ENCODE measurements at regions not wholly inside any gene's neighbourhood (a gene's known extent, or its start where the extent isn't known, plus 50 kb on each side); places are given as distances from the start of the nearest gene placed in this dataset.
"Not testable (repeated sequence)": the region's sequence is repeated elsewhere in the genome, so short reads cannot be mapped to it uniquely, and the experiment has no call there.

DNA sequence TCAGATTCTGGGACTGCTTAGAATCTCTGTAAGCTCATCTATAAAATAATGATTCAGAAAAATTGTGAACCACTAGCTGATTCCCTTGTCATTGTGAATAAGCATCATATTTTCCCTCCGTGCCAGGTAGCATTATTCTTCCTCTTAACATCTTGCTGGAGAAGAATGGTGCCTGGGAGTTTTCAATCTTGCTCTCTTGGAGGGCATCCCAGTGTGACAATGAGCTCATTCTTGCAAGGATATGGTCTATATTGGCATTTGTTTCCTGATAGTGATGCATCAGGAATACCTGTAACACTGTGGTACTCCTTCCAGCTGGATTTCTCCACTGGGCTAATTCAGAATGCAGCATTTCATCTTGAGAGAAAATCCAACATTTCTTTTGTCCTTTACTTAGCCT, 126.4 kb upstream of the ITGB1 start:
- ChIA-PET POLR2A (ENCODE audit: low non-redundant PET) (interaction anchor here (0.7 kb wide), 1 partner anchor 95 kb away, joined by 3 read pairs; no protein-coding TSS in a partner anchor), CTCF (no interaction called here)
- TF ChIP-seq, protein P1, sequence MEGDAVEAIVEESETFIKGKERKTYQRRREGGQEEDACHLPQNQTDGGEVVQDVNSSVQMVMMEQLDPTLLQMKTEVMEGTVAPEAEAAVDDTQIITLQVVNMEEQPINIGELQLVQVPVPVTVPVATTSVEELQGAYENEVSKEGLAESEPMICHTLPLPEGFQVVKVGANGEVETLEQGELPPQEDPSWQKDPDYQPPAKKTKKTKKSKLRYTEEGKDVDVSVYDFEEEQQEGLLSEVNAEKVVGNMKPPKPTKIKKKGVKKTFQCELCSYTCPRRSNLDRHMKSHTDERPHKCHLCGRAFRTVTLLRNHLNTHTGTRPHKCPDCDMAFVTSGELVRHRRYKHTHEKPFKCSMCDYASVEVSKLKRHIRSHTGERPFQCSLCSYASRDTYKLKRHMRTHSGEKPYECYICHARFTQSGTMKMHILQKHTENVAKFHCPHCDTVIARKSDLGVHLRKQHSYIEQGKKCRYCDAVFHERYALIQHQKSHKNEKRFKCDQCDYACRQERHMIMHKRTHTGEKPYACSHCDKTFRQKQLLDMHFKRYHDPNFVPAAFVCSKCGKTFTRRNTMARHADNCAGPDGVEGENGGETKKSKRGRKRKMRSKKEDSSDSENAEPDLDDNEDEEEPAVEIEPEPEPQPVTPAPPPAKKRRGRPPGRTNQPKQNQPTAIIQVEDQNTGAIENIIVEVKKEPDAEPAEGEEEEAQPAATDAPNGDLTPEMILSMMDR (conservative IDR thresholded peaks at IDR 0.05; ENCODE audit: low read depth, low read length) = no peak
- TF ChIP-seq EZH2 (IDR thresholded peaks at IDR 0.05; ENCODE audit: borderline replicate concordance, low read depth, low read length, poor library complexity, severe bottlenecking) = no peak
- no peaks in the 10 kb centered on the region for H3K36me3 ChIP-seq (ENCODE audit: insufficient read depth, low read length, poor library complexity, severe bottlenecking)
- H3K9me3 ChIP-seq (ENCODE audit: low read depth, low read length, poor library complexity, severe bottlenecking) = no peaks in the 10 kb centered on the region
- BruUV-seq (replicated peaks) = no TSS peak
- no peaks in the 10 kb centered on the region for H3K27me3 ChIP-seq (replicated peaks; ENCODE audit: insufficient read depth, low read depth, low read length, poor library complexity)
- H3K4me1 ChIP-seq (ENCODE audit: insufficient read depth, low read length, poor library complexity, severe bottlenecking) = no peaks in the 10 kb centered on the region
- intact Hi-C loops (cut with micrococcal nuclease; ENCODE audit: unreplicated experiment) = no loop called here
- no peak for DNase-seq (ENCODE audit: low spot score)
- H3K27ac ChIP-seq (ENCODE audit: low read depth, low read length, poor library complexity, severe bottlenecking) = no peak overlapping the region
- no peak overlapping the region for H3K4me3 ChIP-seq (ENCODE audit: low read depth, low read length, poor library complexity, severe bottlenecking)

DNA sequence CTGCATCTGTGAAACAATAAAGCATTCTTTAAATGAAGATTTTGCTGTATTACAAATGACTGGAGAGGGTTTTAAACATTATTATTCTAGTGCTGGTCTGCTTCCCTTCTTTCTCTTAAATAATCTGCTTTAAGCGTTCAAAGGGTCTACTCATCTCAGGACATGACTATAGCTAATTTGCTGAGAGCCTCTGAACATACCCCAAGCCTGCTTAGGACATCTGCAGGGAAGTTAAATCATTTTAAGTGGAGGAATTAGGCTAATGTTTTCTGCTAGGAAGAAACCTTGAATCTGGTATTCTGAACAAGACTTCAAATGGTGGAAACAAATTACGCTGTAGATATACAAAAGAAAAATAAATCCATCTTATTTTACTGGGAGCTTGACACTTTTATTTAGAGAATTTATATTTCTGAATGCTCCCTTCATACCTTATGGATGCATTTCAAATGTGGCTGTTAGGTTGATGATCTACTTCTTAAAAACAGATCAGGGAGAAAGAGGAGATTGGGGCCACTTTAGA, 124.4 kb upstream of the ITGB1 start:
- BruUV-seq (replicated peaks) = no TSS peak
- TF ChIP-seq, protein P1 (conservative IDR thresholded peaks at IDR 0.05; ENCODE audit: low read depth, low read length) = no peak
- TF ChIP-seq EZH2 (IDR thresholded peaks at IDR 0.05; ENCODE audit: borderline replicate concordance, low read depth, low read length, poor library complexity, severe bottlenecking) = no peak
- Histone ChIP-seq H3K27me3 (replicated peaks; ENCODE audit: insufficient read depth, low read depth, low read length, poor library complexity) (no peaks in the 10 kb centered on the region), H3K4me1 (ENCODE audit: insufficient read depth, low read length, poor library complexity, severe bottlenecking) (no peaks in the 10 kb centered on the region), H3K4me3 (ENCODE audit: low read depth, low read length, poor library complexity, severe bottlenecking) (no peak overlapping the region), H3K9me3 (ENCODE audit: low read depth, low read length, poor library complexity, severe bottlenecking) (no peaks in the 10 kb centered on the region), H3K27ac (ENCODE audit: low read depth, low read length, poor library complexity, severe bottlenecking) (no peak overlapping the region), H3K36me3 (ENCODE audit: insufficient read depth, low read length, poor library complexity, severe bottlenecking) (no peaks in the 10 kb centered on the region)
- POLR2A ChIA-PET (ENCODE audit: low non-redundant PET) = no interaction called here
- intact Hi-C loops (cut with micrococcal nuclease; ENCODE audit: unreplicated experiment) = no loop called here
- CTCF ChIA-PET = no interaction called here
- DNase-seq (ENCODE audit: low spot score) = no peak

DNA sequence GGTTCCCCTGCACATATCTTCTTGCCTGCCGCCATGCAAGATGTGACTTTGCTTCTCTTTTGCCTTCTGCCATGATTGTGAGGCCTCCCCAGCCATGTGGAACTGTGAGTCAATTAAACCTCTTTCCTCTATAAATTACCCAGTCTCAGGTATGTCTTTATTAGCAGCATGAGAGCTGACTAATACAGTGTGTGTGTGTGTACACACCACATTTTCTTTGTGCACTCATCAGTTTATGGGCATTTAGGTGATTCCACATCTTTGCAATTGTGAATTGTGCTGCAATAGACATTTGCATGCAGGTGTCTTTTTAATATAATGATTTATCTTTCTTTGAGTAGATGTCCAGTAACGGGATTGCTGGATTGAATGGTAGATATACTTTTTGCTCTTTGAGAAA, 122.4 kb upstream of the ITGB1 start:
- H3K4me3 ChIP-seq (ENCODE audit: low read depth, low read length, poor library complexity, severe bottlenecking); CTCF ChIA-PET; H3K4me1 ChIP-seq (ENCODE audit: insufficient read depth, low read length, poor library complexity, severe bottlenecking); H3K27me3 ChIP-seq (replicated peaks; ENCODE audit: insufficient read depth, low read depth, low read length, poor library complexity); intact Hi-C loops (cut with micrococcal nuclease; ENCODE audit: unreplicated experiment); H3K36me3 ChIP-seq (ENCODE audit: insufficient read depth, low read length, poor library complexity, severe bottlenecking); H3K27ac ChIP-seq (ENCODE audit: low read depth, low read length, poor library complexity, severe bottlenecking); BruUV-seq (replicated peaks); DNase-seq (ENCODE audit: low spot score); POLR2A ChIA-PET (ENCODE audit: low non-redundant PET); H3K9me3 ChIP-seq (ENCODE audit: low read depth, low read length, poor library complexity, severe bottlenecking): not testable (repeated sequence)

DNA sequence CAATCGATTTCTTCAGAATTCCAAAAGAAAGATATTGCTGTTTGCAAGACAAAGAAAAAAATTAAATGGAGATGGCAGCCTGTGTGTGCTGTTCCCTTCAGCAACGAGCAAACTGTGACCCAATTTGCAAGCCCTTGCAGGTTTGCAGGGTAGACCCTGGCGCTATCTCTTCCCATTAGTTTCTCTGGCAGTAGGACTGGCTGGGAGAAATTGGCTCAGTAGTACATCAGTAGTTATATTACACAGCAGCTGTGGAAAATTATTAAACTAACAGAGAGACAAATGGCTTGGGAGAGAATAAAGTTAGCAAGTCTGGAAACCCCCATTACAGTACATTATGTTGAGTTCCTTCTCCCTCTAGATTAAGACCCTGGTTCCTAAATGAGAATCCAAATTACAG, 116.4 kb upstream of the ITGB1 start:
- ChIA-PET CTCF (no interaction called here), POLR2A (ENCODE audit: low non-redundant PET) (no interaction called here)
- Histone ChIP-seq H3K4me3 (ENCODE audit: low read depth, low read length, poor library complexity, severe bottlenecking) (no peak overlapping the region), H3K9me3 (ENCODE audit: low read depth, low read length, poor library complexity, severe bottlenecking) (no peaks in the 10 kb centered on the region), H3K27ac (ENCODE audit: low read depth, low read length, poor library complexity, severe bottlenecking) (no peak overlapping the region), H3K36me3 (ENCODE audit: insufficient read depth, low read length, poor library complexity, severe bottlenecking) (no peaks in the 10 kb centered on the region), H3K27me3 (replicated peaks; ENCODE audit: insufficient read depth, low read depth, low read length, poor library complexity) (no peaks in the 10 kb centered on the region), H3K4me1 (ENCODE audit: insufficient read depth, low read length, poor library complexity, severe bottlenecking) (no peaks in the 10 kb centered on the region)
- no TSS peak for BruUV-seq (replicated peaks)
- DNase-seq (ENCODE audit: low spot score) = no peak
- intact Hi-C loops (cut with micrococcal nuclease; ENCODE audit: unreplicated experiment) = no loop called here
- TF ChIP-seq, protein P1 (conservative IDR thresholded peaks at IDR 0.05; ENCODE audit: low read depth, low read length) = no peak
- TF ChIP-seq EZH2 (IDR thresholded peaks at IDR 0.05; ENCODE audit: borderline replicate concordance, low read depth, low read length, poor library complexity, severe bottlenecking) = no peak
